ENCODE measurements at regions not wholly inside any gene's neighbourhood (a gene's known extent, or its start where the extent isn't known, plus 50 kb on each side); places are given as distances from the start of the nearest gene placed in this dataset.

DNA sequence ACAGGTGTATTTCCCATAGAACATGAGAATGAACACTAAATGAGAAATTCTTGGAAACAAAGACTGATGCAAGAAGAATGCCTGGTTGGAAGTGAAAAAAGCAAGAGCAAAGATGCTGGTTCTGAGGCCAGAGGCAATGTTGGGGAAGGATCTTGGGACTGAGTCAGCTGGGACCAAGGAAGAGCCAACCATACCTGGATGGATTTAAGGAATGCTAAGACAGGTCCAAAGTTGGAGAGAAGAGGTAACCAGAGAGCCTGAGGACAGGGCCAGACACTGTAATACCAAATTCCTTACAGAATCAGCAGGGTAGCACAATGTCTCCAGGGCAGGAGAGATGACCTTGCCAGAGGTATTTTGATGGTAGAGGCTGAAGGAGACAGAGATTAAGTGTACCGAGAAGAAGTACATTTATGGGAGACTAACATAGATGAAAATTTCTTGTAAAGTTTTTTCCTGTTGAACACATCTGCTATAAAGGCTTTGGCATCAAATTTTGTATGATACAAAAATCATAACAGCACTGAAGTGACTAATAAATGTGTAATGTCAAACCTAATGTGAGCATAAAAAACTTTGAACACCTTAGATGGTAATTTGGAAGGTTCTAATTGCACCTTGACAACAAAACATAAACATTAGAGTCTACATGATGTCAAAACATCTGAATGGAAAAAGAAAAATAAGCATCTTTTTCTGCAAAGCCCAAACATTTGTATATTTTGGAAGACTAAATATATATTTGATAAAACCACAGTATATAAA is 221.7 kb upstream of the MARCKS start:
- Histone ChIP-seq H3K27ac (ENCODE audit: insufficient read depth, low read depth, low read length) (no peak overlapping the region), H3K4me1 (ENCODE audit: control insufficient read depth, extremely low read depth, insufficient read depth, low read length) (peaks cover 22% of the 10 kb centered on the region), H3K9me1 (replicated peaks; ENCODE audit: control insufficient read depth, extremely low read depth, insufficient read depth, low read length) (no peaks in the 10 kb centered on the region), H3K36me3 (ENCODE audit: control insufficient read depth in 2 of 2, extremely low read depth in 1 of 2, insufficient read depth in 2 of 2, low read length in 2 of 2) (no peaks in the 10 kb centered on the region), H3K4me3 (replicated peaks in 1 of 3; ENCODE audit: insufficient read depth in 1 of 3, low read depth in 1 of 3, low read length in 3 of 3) (no peak overlapping the region), H2AFZ (ENCODE audit: low read depth, low read length) (no peak overlapping the region), H3K79me2 (ENCODE audit: control insufficient read depth, insufficient read depth, low read length) (no peaks in the 10 kb centered on the region), H3K9me3 (replicated peaks; ENCODE audit: control insufficient read depth, insufficient read depth, low read length) (no peaks in the 10 kb centered on the region), H3K27me3 (ENCODE audit: control insufficient read depth in 2 of 2, insufficient read depth in 2 of 2, low read length in 2 of 2) (no peaks in the 10 kb centered on the region), H3K4me2 (ENCODE audit: insufficient read depth, low read length) (no peak overlapping the region), H4K20me1 (replicated peaks; ENCODE audit: control insufficient read depth, extremely low read depth, insufficient read depth, low read length) (no peaks in the 10 kb centered on the region), H3K9ac (replicated peaks; ENCODE audit: extremely low read depth, insufficient read depth, low read length) (no peak overlapping the region)
- TF ChIP-seq POLR2A (IDR thresholded peaks at IDR 0.05; ENCODE audit: low read depth, low read length) (no peak), MYC (IDR thresholded peaks at IDR 0.05; ENCODE audit: low read depth, low read length) (no peak), POLR2AphosphoS5 (IDR thresholded peaks at IDR 0.05; ENCODE audit: insufficient read depth, low read depth, low read length) (no peak), GATA2 (IDR thresholded peaks at IDR 0.05; ENCODE audit: insufficient read depth, insufficient read length, low read depth, low read length) (no peak), EZH2 (IDR thresholded peaks at IDR 0.05; ENCODE audit: borderline replicate concordance, low read depth, low read length, severe bottlenecking) (no peak), JUN (IDR thresholded peaks at IDR 0.05; ENCODE audit: borderline replicate concordance, insufficient read depth, insufficient read length, low read depth) (no peak), FOS (IDR thresholded peaks at IDR 0.05; ENCODE audit: borderline replicate concordance, insufficient read depth, low read length) (no peak)
- TF ChIP-seq, protein P1, sequence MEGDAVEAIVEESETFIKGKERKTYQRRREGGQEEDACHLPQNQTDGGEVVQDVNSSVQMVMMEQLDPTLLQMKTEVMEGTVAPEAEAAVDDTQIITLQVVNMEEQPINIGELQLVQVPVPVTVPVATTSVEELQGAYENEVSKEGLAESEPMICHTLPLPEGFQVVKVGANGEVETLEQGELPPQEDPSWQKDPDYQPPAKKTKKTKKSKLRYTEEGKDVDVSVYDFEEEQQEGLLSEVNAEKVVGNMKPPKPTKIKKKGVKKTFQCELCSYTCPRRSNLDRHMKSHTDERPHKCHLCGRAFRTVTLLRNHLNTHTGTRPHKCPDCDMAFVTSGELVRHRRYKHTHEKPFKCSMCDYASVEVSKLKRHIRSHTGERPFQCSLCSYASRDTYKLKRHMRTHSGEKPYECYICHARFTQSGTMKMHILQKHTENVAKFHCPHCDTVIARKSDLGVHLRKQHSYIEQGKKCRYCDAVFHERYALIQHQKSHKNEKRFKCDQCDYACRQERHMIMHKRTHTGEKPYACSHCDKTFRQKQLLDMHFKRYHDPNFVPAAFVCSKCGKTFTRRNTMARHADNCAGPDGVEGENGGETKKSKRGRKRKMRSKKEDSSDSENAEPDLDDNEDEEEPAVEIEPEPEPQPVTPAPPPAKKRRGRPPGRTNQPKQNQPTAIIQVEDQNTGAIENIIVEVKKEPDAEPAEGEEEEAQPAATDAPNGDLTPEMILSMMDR (IDR thresholded peaks at IDR 0.05; ENCODE audit: extremely low read depth in 1 of 2, insufficient read depth in 1 of 2, low read depth in 1 of 2, low read length in 2 of 2), result no peak
- TF ChIP-seq, protein P2, sequence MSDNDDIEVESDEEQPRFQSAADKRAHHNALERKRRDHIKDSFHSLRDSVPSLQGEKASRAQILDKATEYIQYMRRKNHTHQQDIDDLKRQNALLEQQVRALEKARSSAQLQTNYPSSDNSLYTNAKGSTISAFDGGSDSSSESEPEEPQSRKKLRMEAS (IDR thresholded peaks at IDR 0.05; ENCODE audit: insufficient read depth, insufficient read length), result no peak
- no TSS peak for BruUV-seq (replicated peaks)
- dilution Hi-C loops (cut with MboI; ENCODE audit: extremely low pct_ligation_motif_present, low sequenced_read_pairs), result no loop called here
- DNase-seq (ENCODE audit: low read depth, low spot score), result no peak
- intact Hi-C loops (cut with micrococcal nuclease), result no loop called here
- POLR2A ChIA-PET, result no interaction called here
- no peak for FAIRE-seq
- CTCF ChIA-PET, result interaction anchor here (1.6 kb wide), 1 partner anchor 11 kb away, joined by 3 read pairs; no protein-coding TSS in a partner anchor

Measured in endothelial cell of umbilical vein (primary cell).